ENCODE measurements at regions not wholly inside any gene's neighbourhood (a gene's known extent, or its start where the extent isn't known, plus 50 kb on each side); places are given as distances from the start of the nearest gene placed in this dataset.

DNA sequence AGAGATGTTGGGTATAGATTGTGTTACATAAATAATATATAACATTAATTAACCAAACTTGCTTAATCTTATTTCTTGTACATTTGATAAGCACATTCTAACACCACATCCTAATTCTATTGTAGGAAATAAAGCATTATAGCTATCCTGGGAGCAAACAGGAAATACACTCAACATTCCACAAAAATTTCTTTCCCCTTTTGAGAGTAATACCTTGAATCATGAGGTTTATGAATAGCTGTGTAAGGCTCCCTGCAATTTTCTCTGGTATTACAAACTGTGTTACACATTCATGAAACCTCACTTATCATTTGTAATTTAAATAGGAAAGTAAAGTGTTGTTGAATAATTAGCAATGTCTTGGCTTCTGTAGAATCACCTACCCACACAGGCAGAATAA lies 95.1 kb downstream of the TMEM47 start:
- TF ChIP-seq, protein P1, sequence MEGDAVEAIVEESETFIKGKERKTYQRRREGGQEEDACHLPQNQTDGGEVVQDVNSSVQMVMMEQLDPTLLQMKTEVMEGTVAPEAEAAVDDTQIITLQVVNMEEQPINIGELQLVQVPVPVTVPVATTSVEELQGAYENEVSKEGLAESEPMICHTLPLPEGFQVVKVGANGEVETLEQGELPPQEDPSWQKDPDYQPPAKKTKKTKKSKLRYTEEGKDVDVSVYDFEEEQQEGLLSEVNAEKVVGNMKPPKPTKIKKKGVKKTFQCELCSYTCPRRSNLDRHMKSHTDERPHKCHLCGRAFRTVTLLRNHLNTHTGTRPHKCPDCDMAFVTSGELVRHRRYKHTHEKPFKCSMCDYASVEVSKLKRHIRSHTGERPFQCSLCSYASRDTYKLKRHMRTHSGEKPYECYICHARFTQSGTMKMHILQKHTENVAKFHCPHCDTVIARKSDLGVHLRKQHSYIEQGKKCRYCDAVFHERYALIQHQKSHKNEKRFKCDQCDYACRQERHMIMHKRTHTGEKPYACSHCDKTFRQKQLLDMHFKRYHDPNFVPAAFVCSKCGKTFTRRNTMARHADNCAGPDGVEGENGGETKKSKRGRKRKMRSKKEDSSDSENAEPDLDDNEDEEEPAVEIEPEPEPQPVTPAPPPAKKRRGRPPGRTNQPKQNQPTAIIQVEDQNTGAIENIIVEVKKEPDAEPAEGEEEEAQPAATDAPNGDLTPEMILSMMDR (conservative IDR thresholded peaks at IDR 0.05; ENCODE audit: low read length) = no peak
- no peak for TF ChIP-seq EZH2phosphoT487 (IDR thresholded peaks at IDR 0.05; ENCODE audit: borderline replicate concordance, low read depth, low read length)

Data from OCI-LY7 (cell line).